GM12874 (cell line): ENCODE measurements at regions not wholly inside any gene's neighbourhood (a gene's known extent, or its start where the extent isn't known, plus 50 kb on each side); places are given as distances from the start of the nearest gene placed in this dataset.

Experiments
- TF ChIP-seq, protein P1 (sequence below): IDR thresholded peaks from 2 replicates; pipeline ENCODE4 v1.5.1; 2011; ENCODE audit warnings: low read depth, mild to moderate bottlenecking, control low read depth, low read length, moderate library complexity; ENCODE audit not compliant: insufficient read depth

GRCh38 chr11:21636561-21636960 lies 556.3 kb upstream of the ANO5 start:
- TF ChIP-seq, protein P1, sequence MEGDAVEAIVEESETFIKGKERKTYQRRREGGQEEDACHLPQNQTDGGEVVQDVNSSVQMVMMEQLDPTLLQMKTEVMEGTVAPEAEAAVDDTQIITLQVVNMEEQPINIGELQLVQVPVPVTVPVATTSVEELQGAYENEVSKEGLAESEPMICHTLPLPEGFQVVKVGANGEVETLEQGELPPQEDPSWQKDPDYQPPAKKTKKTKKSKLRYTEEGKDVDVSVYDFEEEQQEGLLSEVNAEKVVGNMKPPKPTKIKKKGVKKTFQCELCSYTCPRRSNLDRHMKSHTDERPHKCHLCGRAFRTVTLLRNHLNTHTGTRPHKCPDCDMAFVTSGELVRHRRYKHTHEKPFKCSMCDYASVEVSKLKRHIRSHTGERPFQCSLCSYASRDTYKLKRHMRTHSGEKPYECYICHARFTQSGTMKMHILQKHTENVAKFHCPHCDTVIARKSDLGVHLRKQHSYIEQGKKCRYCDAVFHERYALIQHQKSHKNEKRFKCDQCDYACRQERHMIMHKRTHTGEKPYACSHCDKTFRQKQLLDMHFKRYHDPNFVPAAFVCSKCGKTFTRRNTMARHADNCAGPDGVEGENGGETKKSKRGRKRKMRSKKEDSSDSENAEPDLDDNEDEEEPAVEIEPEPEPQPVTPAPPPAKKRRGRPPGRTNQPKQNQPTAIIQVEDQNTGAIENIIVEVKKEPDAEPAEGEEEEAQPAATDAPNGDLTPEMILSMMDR, result no peak

DNA sequence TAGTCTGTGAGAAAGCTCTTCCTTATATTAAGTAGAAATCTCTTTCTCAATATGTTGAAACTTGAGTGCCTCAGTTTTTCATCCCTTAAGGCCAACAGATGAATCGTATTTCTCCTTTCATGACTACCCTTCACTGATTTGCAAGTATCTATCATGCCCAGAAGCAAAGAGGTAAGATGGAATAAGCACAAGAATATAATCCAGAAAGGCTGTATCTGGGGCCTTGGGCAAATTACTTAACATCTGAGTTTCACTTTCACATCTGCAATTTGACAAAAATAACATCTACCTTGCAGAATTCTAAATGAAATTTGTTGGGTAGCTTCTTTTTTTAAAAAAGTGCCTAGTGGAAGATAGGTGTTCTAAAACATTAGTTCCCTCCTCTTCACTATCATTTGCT lies 552.4 kb upstream of the ANO5 start:
- TF ChIP-seq, protein P1, result no peak

DNA sequence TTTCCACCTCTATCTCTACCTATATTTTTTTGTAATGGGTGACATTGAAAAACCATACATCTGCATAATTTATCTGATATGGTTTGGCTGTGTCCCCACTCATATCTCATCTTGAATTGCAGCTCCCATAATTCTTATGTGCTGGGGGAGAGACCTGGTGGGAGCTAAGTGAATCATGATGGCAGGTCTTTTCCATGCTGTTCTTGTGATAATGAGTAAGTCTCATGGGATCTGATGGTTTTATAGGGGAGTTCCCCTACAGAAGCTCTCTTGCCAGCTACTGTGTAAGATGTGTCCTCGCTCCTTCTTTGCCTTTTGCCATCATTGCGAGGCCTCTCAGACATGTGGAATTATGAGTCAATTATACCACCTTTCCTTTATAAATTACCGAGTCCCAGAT lies 551.0 kb upstream of the ANO5 start:
- TF ChIP-seq, protein P1, result no peak

- TF ChIP-seq, protein P1, result no peak
Measured at GRCh38 chr11:21646351-21646750, 546.5 kb upstream of the ANO5 start.

- TF ChIP-seq, protein P1, result no peak
Measured at GRCh38 chr11:21650961-21651360, 541.9 kb upstream of the ANO5 start.

GRCh38 chr11:21653951-21654421 lies 538.9 kb upstream of the ANO5 start:
- TF ChIP-seq, protein P1, result no peak

GRCh38 chr11:21656065-21656464 lies 536.8 kb upstream of the ANO5 start:
- TF ChIP-seq, protein P1, result no peak
